GM21528 (cell line): ENCODE measurements at regions not wholly inside any gene's neighbourhood (a gene's known extent, or its start where the extent isn't known, plus 50 kb on each side); places are given as distances from the start of the nearest gene placed in this dataset.
"Not testable (repeated sequence)": the region's sequence is repeated elsewhere in the genome, so short reads cannot be mapped to it uniquely, and the experiment has no call there.

Source experiments
- ATAC-seq: cut with Tn5 transposase; IDR thresholded peaks from one replicate; pipeline ENCODE4 v1.9.1; 2021; ENCODE audit warnings: mild to moderate bottlenecking, moderate library complexity; ENCODE audit not compliant: unreplicated experiment, low FRiP score

GRCh38 chr5:99035942-99036341 lies 107.1 kb upstream of the CHD1 start:
- no peak for ATAC-seq

DNA sequence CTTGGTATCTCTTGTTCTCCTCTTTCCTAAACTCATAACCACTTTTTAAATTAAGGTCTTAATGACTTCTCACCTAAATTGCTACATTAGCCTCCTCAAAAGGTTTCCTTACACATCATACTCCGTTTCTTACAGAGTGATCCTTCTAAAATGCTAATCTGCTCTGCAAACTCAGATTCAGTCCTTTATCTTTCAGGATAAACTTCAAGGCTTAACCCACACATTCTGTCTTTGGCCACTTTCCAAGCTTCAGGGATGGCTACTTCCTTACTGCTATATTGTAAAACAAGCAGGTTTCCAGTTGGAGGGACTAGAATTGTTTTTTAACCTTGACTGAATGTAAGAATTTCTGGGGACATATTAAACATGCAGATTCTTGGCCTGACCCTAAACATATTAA lies 105.5 kb upstream of the CHD1 start:
- no peak for ATAC-seq

DNA sequence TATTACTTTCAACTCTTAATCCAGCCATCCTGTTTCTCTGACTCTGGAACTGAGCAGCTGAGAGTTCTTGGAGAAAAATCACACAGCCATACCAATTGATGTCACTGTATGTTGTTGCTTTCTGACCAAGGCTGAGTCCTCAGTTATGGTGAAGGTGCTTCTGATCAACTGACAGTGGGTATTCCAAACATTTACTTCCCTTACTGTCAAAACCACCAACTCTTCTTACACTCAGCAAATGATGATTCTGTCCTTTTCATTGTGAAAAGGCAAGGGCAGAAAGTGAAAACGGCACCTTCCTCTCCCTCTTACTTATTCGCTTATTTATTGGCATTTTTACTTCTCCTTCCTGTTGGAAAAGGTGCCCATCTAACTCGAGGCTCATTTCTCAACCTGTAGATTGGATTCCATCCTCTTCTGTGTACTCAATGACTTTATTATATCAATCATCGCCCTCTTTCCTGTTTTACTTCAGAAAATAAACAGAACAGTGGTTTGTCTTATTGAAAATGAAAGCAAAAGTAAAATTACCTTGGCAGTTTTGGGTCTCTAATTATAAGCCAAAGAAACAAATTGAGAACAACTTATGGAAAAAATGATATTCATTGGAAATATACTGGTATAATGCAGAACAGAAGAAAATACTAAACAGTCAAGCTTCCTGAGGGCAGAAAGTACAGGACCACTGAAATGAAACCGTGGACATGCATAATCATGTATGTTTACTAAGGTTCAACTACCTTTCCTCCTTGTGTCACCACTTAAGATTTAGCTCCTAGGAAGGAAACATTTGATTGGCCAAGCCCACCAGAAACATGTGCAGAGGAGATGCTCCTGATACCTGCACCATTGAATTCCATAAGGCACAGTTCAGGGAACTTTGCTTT lies 104.5 kb upstream of the CHD1 start:
- peak; percentile 6 for ATAC-seq

DNA sequence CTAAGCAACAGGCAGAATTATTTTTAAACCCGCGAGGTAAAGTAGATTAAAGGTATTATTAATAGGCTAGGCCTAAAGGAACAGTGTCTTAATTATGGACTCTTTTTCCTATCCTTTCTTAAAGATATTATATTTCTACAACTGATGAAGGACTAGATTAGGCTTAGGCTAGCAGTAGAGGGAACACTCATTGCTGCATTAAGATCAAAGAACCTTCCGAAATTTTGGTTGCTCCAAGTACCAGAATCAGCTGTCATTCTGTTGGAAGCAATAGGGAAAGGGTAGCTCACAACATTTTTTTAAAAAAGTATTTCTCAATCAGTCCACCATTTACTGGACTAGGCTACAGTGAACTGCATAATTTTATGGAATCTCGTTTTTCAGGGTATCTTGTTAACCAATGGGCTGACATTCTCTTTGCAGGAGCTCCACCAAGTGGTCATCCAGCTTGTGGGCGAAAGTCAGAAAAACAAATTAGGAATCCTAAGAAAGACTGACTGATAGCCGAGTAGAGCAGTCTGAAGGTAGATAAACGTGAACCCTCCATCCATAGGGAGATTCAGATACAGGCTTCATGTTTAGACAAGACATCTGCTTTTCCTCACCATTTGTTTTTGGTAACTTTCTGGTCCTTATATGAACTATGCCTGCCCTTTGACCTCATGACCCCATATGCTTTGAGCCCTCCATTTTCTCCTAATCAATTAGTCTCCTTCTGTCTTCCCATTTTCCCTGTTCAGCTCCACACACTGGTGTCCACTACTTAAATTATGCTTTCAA lies 103.6 kb upstream of the CHD1 start:
- ATAC-seq = peak; percentile 36

DNA sequence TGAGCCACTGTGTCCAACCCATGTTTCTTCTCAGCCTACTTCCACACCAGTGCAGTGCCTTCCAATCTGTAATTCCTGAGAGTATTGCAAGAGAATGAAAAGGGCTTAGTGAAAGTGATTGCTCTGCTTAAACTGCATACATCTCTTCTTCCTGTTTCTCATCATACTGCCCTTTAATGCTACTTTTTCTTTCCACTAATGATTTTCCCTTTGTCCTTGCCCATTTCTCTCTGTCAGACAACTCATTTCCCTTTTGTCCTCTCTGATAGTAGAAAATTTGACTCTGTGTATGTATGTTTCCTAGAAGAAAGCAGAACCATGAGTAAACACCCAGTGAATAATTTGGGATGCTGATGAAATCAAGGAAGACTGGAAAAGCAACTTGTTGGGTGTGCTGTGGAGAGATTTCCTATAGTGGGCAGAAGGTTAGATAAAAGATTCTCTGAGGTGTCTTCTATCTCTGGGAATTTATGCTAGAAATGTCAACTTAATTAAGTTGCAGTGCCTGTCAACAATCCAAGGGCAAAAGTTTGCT lies 102.2 kb upstream of the CHD1 start:
- ATAC-seq = no peak

GRCh38 chr5:99029172-99029571 lies 100.4 kb upstream of the CHD1 start:
- ATAC-seq = no peak

DNA sequence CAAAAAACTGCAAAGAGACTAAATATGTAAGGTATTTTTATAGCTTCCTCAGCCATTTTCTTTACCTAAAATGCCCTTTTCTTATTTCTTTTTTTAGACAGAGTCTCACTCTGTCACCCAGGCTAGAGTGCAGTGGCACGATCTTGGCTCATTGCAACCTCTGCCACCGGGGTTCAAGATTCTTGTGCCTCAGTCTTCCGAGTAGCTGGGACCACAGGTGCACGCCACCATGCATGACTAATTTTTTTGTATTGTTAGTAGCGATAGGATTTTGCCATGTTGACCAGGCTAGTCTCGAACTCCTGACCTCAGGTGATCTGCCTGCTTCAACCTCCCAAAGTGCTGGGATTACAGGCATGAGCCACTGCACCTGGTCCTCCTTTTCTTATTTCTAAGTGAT lies 99.4 kb upstream of the CHD1 start:
- not testable (repeated sequence) for ATAC-seq

DNA sequence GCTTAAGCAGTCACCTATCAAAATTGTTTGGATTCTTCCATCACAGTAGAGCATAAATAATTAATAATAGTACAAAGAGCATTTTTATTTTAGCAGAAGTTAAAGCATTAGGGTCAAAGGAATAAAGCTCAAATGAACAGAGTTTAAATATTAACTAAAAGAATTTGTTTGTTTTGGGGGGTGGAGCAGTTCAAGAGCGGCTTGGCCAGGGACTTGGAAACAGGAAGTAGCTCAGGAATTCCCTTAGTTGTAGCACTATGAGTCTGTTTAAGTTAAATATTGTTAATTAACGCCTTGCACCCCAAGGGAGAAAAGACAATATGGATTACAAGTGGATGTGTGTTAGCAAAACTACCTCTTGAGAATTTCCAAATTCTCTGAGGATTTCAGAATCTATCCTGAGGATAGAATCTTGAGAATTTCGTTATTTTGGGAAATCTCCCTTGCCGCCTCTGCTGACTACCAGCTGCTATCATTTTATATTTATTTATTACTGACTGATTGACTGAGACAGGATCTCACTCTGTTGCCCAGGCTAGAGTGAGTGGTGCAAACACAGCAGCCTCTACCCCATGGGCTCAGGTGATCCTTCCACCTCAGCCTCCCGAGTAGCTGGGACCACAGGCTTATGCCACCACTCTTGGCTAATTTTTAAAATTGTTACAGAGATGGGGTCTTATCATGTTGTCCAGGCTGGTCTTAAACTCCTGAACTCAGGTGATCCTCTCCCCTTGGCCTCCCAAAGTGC lies 96.7 kb upstream of the CHD1 start:
- no peak for ATAC-seq

- ATAC-seq = no peak
Observed at GRCh38 chr5:99023330-99023729, 94.5 kb upstream of the CHD1 start.

- ATAC-seq = no peak
Observed at GRCh38 chr5:99022250-99022649, 93.4 kb upstream of the CHD1 start.

GRCh38 chr5:99020698-99021048 lies 91.9 kb upstream of the CHD1 start:
- ATAC-seq = no peak

DNA sequence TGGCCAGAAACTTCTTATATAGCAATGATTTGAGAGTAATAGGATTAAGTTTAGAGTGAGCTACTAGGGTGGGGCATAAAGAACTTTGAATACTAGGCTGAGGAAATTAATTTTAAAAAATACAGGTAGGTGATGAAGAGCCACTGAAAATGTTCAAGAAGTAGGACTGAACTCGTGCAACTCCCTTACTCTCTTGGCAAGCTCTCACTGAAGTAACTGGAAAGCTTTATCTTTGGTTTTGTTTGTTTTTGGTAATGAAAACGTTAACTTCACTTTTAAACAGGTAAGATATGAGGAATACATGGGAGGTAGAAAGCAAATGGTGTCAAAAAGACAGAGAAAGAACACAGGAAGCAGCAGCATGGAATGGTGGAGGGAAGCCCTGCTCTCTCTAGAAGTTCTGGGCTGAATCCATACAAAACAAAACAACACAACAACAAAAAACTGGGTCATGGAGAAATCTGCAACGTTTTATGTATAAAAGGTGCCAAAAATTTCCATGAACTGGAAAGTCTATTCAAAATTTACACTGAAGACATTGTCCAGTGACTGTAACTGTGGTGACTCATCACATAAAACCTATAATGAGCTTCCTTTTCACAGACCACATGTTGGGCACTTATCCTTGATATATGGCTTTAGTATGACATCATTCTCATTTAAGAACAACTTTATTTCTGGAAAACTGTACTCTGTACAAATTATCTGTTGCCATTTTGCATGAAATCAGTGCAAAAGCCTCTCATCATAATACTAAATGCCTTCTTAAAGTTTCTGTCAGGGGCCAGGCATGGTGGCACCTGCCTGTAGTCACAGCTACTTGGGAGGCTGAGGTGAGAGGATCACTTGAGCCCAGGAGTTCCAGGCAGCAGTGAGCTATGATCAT lies 91.2 kb upstream of the CHD1 start:
- ATAC-seq = no peak

- ATAC-seq = no peak
Observed at GRCh38 chr5:99019254-99019653, 90.4 kb upstream of the CHD1 start.

- no peak for ATAC-seq
Observed at GRCh38 chr5:99010294-99010693, 81.5 kb upstream of the CHD1 start.

DNA sequence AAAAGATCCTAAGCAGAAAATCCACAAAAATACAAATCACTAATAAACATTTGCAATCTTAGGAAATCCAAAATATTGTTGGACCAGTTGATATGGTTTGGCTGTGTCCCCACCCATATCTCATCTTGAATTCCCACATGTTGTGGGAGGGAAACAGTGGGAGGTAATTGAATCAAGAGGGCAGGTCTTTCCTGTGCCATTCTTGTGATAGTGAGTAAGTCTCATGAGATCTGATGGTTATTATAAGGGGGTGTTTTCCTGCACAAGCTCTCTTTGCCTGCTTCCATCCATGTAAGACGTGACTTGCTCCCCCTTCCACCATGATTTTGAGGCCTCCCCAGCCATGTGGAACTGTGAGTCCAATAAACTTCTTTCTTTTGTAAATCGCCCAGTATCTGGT lies 79.2 kb upstream of the CHD1 start:
- ATAC-seq = not testable (repeated sequence)

- ATAC-seq = peak; percentile 16
Observed at GRCh38 chr5:99005506-99005905, 76.7 kb upstream of the CHD1 start.

DNA sequence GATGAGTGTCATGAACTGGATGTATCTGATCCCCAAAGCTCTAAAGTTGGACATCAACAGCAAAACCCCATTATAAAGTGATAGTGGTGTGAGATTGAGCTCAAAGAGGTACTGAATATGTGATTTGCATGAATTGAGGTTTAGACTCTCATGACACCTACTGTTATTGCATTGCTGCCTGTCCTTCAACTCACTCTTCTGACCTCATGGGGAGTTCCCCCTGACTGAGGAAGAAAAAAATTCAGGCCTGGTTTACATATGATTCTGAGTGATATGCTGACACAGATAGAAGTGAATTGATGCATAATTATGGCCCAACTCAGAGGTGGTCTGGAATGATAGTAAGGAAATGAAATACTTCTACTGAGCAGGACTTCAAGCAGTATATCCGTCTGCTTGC lies 76.2 kb upstream of the CHD1 start:
- peak; percentile 99 for ATAC-seq

DNA sequence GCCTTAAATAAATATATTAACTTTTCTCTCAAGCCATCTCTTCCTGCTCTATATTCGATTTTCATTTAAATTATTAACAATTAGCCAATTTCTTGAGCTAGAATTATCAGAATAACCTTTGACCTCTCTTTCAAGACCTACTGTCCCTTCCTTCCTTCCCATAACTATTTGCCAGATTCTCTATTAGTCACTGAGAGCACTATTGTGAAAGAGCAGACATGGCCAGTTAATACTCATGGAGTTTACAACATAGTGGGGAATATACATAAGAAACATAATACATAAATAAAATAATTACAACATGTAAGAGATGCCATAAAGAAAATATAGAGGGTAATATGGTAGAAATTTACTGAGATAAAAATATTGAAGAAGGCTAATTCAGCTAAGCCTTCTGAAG lies 72.1 kb upstream of the CHD1 start:
- ATAC-seq = no peak

- ATAC-seq = no peak
Observed at GRCh38 chr5:99000221-99000620, 71.4 kb upstream of the CHD1 start.

DNA sequence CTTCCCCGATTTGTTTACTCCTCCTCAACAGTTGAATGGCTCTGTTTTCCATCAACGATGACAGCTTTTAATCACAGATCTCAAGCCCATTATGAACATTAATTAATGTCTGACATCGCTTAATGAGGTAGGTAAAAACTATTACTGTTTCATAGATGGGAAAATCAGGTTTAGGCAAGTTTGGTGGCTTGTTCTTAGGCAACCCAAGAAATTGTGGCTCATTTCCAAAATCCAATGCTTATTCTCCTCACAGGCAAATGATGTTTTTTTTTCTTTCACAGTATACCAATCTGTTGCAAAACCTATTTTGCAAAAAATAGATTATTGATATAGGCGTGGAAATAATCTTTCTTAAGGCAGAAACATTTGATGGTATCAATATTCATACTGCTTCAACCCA lies 70.8 kb upstream of the CHD1 start:
- no peak for ATAC-seq
